Activated effector memory CD4-positive, alpha-beta T cell treated with anti-CD3 and anti-CD28 coated beads, Interleukin-2, amount 50 U/mL, for 16 hours (primary cell): ENCODE measurements at regions not wholly inside any gene's neighbourhood (a gene's known extent, or its start where the extent isn't known, plus 50 kb on each side); places are given as distances from the start of the nearest gene placed in this dataset.

Experiments
- DNase-seq: peaks from one replicate; pipeline ENCODE4 v3.0.0-alpha.2; 2020

- no peak for DNase-seq
Observed at GRCh38 chr9:99555792-99556191, 265.9 kb upstream of the NR4A3 start.

DNA sequence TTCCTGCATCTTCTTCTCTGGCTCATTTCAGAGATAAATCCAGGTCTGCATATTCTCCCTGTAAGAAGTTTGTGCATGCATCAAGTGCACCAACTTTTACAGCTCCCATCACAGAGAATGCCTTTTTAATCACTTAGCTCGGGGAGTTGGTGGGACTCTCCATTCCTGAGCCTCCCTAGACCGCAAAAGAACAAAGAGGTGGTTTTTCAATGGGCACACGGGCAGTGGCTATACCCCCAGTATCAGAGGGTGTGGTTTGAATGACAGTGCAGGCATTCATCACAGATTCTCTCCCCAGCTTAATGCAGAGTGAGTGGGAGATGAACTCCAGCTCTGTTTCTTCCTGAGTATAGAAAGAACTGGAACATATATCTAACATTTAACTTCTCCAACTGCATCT, 264.7 kb upstream of the NR4A3 start:
- DNase-seq: no peak

- no peak for DNase-seq
Observed at GRCh38 chr9:99557816-99558215, 263.9 kb upstream of the NR4A3 start.

DNA sequence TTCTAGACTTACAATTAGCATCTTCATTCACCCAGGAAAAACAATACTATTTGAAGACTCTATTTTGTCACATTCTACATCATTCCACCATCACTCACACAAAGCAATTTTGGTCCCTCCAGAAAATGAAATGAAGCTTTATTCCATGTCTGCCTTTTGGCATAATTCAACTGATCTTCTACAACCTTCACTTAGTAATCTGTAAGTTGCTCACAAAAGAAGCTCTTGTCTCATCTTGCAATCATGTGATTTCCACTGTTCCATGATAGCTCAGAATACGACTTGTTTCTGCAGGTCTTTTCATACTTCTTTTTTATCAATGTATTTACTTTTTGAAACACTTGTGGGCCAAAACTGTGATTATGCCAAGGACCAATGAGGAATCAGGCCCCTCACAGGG, 261.9 kb upstream of the NR4A3 start:
- DNase-seq: no peak

GRCh38 chr9:99560561-99560960, 261.1 kb upstream of the NR4A3 start:
- DNase-seq: no peak

DNA sequence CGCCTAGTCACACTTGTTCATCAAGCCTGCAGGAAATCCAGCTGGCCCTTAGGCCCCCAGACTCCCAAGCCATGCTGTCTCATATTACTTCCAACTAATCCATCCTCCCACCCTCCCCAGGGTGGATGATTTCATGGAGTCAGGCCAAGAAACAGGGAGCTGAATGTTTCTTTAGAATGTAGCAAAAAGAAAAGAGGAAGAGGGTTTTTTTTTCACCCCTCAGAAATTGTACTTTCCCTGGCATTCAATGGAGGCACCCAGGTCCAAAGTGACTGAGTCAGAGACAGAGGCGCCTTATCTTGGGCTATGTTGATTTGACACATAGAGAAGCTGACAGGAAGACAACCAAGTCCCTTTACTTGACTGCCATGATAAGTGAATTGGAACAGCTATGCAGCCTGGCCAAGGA, 260.2 kb upstream of the NR4A3 start:
- DNase-seq: no peak

DNA sequence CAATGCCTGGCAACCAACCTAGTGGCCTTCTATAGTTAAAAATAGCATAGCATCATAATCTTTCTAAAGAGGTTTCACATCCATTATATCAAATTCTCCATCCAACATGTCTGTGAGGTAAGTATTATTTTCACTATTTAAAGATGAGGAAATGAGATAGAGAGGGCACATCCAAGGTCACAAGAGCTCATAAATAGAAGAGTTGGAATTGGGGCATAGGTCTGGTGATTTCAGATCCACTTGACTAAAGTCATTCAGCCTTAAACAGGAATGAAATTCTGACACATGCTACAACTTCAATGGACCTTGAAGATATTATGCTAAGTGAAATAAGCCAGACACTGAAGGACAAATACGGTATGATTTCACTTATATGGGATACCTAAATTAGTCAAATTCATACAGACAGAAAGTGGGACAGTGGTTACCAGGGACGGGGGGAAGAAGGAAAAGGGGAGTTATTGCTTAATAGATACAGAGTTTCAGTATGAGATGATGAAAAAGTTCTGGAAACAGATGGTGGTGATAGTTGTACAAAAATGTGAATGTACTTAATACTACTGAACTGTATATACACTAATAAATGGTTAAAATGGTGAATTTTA, 259.6 kb upstream of the NR4A3 start:
- no peak for DNase-seq

DNA sequence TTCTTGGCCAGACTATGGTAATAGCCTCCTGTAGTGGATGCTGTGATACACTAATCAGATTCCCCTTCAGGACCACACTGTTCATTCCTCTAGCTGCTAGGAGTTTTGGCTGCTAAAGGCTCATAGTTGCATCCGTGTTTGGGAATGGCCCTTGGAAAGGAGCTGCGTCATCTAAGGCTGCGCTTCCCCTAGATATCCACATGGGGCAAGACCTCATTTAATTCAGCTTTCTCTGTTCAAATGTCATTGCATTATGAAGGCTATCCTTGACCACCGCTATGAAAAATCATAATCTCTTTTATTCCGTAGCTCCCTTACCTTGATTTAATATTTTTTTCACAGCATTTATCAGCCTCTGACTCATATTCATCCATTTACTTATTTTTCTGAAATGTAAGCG, 258.3 kb upstream of the NR4A3 start:
- no peak for DNase-seq

GRCh38 chr9:99565203-99565602, 256.5 kb upstream of the NR4A3 start:
- DNase-seq: no peak

GRCh38 chr9:99567436-99567835, 254.2 kb upstream of the NR4A3 start:
- DNase-seq: no peak

DNA sequence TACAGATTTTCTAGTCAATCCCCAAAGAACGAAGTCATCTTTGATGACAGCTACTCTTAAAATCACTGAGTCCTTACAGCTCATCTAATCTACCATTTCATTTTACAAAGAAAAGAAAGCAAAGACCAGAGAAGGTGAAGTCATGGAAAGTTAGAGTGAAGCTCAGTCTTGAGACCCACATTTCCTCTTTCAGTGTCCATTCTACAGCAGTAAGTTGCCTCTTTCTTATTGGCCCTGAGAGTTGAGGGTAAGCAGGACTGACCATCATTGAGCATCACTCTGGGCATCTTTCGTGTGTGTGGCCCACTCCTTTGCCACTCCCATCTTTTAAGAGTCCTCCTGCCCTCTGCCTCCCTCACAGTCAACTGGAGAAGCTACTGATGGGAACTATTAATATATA, 251.8 kb upstream of the NR4A3 start:
- no peak for DNase-seq

GRCh38 chr9:99572567-99572966, 249.1 kb upstream of the NR4A3 start:
- no peak for DNase-seq

- DNase-seq: no peak
Observed at GRCh38 chr9:99573085-99573484, 248.6 kb upstream of the NR4A3 start.

DNA sequence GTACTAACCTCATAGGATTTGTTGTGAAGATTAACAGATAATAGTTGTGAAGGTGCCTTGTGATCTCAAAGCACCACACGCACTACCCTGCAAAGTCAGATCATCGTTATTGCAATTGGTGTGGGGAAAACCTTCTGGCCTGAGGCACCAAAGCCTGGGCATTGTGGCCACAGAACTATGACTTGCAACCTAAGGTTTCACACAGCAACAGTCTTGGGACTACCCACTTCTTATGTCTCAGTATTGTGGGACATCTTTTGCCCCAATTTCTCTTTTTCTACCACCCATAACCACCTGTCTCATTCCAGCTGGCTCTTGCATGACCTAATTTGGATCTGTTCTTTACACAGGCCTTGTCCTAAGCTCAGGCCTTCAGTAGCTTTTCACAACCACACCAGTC, 247.8 kb upstream of the NR4A3 start:
- DNase-seq: no peak

- DNase-seq: no peak
Observed at GRCh38 chr9:99576002-99576401, 245.7 kb upstream of the NR4A3 start.

- DNase-seq: no peak
Observed at GRCh38 chr9:99576876-99577275, 244.8 kb upstream of the NR4A3 start.

DNA sequence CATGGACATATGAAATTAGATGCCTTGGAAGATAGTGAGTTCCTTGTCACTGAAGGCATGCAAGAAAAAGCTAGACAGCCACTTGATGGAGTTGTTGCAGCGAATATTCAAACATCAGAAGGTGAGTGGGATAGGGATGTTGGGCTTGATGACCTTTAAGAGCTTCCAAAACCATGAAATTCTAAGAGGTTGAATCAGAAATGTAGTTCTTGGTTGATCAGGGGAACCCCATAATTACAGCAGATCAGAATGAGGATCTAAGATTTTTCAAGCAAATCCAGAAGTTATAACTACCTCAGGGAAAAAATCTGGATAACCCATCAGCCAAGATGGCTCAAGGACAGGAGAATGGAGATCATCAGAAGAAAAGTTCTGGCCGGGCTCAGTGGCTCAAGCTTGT, 244.3 kb upstream of the NR4A3 start:
- no peak for DNase-seq

DNA sequence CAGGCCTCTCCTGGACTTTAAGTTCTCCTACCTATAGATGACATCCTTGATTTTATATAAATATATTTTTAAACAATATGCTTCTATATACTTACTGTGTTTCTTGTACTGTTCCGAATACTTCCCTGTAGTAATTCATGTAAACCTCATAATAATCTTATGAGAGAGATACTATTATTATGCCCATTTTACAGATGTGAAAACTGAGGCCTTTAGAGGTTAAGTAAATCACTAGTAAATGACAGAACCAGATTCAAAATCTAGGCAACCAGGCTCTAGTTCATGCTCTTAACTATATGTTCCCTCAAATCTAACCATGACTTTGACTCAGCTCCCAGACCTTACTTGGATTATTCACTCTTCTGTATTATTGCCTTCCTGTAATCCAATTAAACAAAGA, 243.0 kb upstream of the NR4A3 start:
- DNase-seq: no peak

- no peak for DNase-seq
Observed at GRCh38 chr9:99579964-99580363, 241.7 kb upstream of the NR4A3 start.

- no peak for DNase-seq
Observed at GRCh38 chr9:99582814-99583213, 238.9 kb upstream of the NR4A3 start.

DNA sequence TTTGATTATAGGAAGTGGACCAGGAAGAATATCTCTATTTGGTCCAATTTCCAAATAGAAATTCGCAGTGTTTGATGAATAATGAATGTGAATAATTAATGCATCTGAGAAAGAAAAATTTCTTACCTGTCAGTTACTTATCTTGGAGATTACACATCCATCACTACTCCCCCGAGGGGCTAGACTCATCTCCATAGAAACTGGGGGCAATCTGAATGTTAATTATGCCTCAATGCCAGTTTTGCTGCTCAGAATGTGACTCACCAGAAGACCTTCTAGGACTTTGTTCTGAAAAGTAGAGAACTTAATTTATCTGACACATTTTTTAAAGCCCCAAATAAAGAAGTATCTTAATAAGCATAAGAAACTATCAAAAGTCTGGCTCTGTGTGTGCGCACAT, 233.4 kb upstream of the NR4A3 start:
- DNase-seq: no peak

DNA sequence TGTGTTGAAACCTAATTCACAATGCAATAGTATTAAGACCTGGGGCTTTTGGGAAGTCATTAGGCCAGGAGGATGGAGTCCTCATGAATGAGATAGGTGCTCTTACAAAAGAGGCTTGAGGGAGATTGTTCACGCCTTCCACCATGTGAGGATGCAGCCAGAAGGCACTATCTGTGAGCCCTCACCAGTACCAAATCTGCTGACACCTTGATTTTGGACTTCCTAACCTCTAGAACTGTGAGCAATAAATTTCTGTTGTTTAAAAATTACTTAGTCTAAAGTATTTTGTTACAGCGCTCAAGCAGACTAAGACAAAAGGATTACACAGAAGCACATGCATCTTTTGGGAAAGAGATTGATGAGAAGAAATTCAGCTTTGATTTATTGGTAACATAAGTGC, 232.9 kb upstream of the NR4A3 start:
- DNase-seq: no peak

GRCh38 chr9:99590410-99590809, 231.3 kb upstream of the NR4A3 start:
- DNase-seq: no peak

DNA sequence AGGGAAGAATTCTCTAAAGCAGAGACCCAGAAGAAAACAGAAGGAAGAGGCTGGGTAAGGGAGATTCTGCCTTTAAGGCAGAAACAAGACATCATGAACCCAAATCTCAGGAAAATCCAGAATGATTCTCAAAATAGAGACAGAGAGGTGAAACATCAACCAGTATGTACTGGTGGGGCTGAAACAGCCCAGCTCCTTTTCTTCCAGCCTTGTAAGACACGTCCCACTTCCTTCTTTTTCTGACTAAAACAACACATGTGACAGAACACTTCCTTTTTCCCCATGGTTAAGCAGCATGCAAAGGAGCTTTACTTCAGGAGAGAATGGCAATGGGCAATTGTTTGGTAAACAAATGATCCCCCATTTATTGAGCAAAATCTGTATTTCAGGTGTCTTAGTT, 230.8 kb upstream of the NR4A3 start:
- no peak for DNase-seq

DNA sequence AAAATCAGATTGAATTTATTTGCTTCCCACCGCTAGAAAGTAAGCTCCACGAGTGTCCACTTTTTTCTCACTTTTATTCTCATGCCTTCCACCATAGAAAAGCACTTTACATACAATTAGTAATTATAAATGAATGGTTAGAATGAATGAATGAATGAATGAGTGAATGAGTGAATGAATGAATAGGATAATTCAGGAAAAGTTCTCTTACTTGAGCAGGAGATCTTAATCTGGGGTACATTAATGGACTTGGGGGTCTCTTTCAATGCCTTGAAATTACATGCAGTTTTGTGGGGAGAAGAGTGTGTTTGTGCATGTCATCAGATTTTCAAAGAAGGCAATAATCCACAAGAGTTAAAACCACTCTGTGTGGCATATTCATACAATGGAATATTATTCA, 229.9 kb upstream of the NR4A3 start:
- DNase-seq: no peak
